ENCODE measurements at regions not wholly inside any gene's neighbourhood (a gene's known extent, or its start where the extent isn't known, plus 50 kb on each side); places are given as distances from the start of the nearest gene placed in this dataset.

DNA sequence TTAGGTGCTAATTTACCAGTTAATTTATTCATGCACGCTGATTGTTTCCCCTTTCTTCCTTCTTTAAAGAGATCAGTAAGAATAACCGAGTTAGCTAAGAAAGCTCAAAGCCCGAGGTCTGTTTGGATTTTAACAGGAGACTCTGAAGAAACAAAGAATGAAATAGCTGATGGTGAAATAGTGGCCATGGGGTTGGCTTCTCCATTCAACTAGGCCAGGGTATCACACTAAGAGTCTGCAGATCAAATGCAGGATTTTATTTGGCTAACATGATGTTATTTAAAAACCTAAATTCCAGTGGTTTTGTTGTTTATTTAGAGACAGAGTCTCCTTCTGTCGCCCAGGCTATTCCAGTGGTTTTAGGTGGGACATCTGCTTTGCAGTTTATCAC is 65.2 kb upstream of the SYPL1 start:
- intact Hi-C loops (cut with micrococcal nuclease): loop anchor here (2.0 to 5.0 kb wide), 4 partner anchors 80 to 484 kb away; partner anchors contain the start of gene CCDC71L
- no peak for DNase-seq (ENCODE audit: low spot score)
- peaks cover 8% of the 10 kb centered on the region for H3K4me1 Mint-ChIP-seq (ENCODE audit: low read depth)
- no peaks in the 10 kb centered on the region for H3K36me3 Mint-ChIP-seq (ENCODE audit: low read depth)
- H3K27me3 Mint-ChIP-seq (ENCODE audit: low read depth): peaks cover 21% of the 10 kb centered on the region
- H3K27ac Mint-ChIP-seq: no peak overlapping the region
- no peaks in the 10 kb centered on the region for H3K9me3 Mint-ChIP-seq
- H3K4me3 Mint-ChIP-seq (ENCODE audit: low read depth): no peak overlapping the region

DNA sequence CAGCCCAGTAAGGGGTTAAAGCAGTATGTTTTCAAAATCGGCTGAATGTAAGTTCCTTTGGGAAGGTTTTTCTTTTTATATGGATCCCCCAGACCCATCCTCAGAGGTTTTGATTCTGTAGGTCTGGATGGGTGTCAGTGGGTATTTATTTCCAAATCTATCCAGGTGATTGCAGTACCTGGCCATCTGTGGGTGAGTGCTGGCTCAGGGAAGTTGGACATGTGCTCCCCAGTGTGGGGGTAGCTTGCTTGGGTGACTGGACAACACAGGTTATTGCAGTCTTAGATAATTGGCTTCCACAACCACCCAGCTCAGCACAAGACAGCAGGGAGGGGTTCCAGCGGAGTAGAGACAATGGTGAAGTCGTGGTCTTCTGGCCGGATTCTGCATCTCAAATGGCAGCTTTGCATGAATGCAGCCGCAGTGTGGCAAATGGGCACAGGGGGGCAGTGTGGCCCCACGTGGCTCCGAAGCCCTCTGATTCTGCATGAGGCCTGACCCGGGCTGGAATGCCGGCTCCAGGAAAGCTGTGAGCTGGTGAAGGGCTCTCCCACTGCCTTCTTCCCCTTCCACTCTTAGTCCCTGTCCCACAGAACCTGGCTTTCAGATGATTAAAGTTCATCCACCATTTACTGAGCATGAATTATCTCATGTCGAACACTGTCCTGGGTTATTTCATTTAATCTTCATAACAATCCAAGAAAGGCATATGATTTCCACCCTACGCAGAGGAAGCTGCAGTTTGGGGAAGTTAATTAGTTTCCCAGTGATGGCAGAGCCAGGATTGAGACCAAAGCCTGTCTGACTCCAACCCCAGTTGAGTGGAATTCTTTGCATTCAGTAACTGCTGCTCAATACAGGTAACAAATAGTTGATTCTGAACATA is 64.5 kb upstream of the SYPL1 start:
- intact Hi-C loops (cut with micrococcal nuclease): loop anchor here (1.0 to 5.0 kb wide), 6 partner anchors 81 to 560 kb away; partner anchors contain the start of gene CCDC71L
- Mint-ChIP-seq H3K4me1 (ENCODE audit: low read depth) (peaks cover 5% of the 10 kb centered on the region), H3K4me3 (ENCODE audit: low read depth) (no peak overlapping the region), H3K27me3 (ENCODE audit: low read depth) (peaks cover 21% of the 10 kb centered on the region), H3K27ac (no peak overlapping the region), H3K36me3 (ENCODE audit: low read depth) (no peaks in the 10 kb centered on the region), H3K9me3 (no peaks in the 10 kb centered on the region)
- peak; percentile 56 for DNase-seq (ENCODE audit: low spot score)

DNA sequence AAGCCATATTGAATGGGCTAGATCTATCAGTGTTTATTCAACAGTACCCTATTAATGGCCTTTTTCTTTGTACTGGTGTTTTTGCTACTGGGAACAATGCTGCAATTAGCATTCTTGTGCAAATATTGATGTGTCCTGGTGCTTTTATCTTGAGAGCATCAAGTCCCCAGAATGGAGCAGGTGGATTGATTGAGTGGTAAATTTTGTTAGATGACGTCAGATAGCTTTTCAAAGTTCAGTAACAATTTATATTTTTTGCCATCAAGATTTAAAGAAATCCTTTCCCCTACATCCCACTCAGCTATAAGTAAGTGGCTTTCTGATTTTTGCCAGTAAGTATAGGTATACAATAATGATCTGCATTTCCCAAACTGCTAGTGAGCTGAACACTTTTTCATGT is 63.4 kb upstream of the SYPL1 start:
- intact Hi-C loops (cut with micrococcal nuclease): loop anchor here (5.0 kb wide), 2 partner anchors 82 to 192 kb away; no protein-coding TSS in a partner anchor
- Mint-ChIP-seq H3K4me3 (ENCODE audit: low read depth) (no peak overlapping the region), H3K36me3 (ENCODE audit: low read depth) (no peaks in the 10 kb centered on the region), H3K27ac (no peak overlapping the region), H3K4me1 (ENCODE audit: low read depth) (peaks cover 4% of the 10 kb centered on the region), H3K9me3 (no peaks in the 10 kb centered on the region), H3K27me3 (ENCODE audit: low read depth) (peaks cover 21% of the 10 kb centered on the region)
- DNase-seq (ENCODE audit: low spot score): no peak

DNA sequence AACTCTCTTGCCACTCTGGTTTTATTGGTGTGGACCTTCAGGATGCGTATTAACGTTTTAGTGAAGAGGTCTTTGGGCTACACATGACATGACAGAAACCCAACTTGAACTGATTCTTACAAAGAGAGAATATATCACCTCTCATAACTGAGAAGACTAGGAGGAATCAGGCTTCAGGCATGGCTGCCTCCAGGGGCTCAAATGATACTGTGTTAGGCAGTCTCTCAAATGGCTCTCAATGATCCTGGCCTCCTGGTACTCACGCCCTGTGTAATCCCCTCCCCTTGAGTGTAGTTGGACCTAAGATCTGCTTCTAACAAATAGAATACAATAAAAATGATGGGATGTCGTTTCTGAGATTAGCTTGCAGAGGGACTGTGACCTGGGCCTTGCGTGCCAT is 58.5 kb upstream of the SYPL1 start:
- intact Hi-C loops (cut with micrococcal nuclease): no loop called here
- Mint-ChIP-seq H3K4me1 (ENCODE audit: low read depth) (peaks cover 3% of the 10 kb centered on the region), H3K27ac (no peak overlapping the region), H3K36me3 (ENCODE audit: low read depth) (no peaks in the 10 kb centered on the region), H3K27me3 (ENCODE audit: low read depth) (peaks cover 22% of the 10 kb centered on the region), H3K9me3 (no peaks in the 10 kb centered on the region), H3K4me3 (ENCODE audit: low read depth) (no peak overlapping the region)
- no peak for DNase-seq (ENCODE audit: low spot score)

DNA sequence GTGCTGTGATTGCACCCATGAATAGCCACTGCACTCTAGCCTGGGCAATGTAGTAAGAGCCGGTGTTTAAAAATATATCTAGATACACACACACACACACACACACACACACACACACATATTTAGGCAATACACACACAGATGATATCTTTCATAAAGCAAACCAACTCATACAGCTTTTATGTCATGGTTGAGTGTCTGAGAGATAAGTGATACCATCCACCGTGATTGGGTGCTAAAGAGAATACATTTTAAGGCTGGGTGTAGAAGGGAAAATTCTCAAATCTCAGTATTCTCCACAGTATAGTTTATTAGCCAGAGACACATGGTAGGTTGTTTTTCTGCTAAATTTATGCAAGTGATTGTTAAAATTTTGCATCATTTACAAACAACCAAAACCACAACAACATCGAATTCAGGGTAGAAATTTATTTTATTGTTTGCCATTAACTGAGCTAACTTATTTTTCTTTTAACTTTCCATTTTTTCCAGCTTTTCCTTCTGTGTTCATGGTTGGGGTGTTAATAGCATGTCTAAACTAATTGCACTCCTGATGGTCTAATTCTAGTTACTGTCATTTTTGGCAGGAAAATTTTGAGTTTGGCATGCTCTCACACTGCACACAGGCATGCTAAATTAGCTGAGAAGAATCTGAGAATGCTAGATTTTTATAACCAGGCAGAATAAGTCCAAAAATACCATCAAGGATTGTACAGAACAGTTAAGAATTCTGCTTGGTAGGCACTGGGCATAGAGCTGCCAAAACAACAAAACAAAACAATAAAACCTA is 57.9 kb upstream of the SYPL1 start:
- Mint-ChIP-seq H3K27me3 (ENCODE audit: low read depth) (peaks cover 20% of the 10 kb centered on the region), H3K4me3 (ENCODE audit: low read depth) (no peak overlapping the region), H3K4me1 (ENCODE audit: low read depth) (peaks cover 3% of the 10 kb centered on the region), H3K36me3 (ENCODE audit: low read depth) (no peaks in the 10 kb centered on the region), H3K27ac (no peak overlapping the region), H3K9me3 (no peaks in the 10 kb centered on the region)
- intact Hi-C loops (cut with micrococcal nuclease): no loop called here
- DNase-seq (ENCODE audit: low spot score): no peak

DNA sequence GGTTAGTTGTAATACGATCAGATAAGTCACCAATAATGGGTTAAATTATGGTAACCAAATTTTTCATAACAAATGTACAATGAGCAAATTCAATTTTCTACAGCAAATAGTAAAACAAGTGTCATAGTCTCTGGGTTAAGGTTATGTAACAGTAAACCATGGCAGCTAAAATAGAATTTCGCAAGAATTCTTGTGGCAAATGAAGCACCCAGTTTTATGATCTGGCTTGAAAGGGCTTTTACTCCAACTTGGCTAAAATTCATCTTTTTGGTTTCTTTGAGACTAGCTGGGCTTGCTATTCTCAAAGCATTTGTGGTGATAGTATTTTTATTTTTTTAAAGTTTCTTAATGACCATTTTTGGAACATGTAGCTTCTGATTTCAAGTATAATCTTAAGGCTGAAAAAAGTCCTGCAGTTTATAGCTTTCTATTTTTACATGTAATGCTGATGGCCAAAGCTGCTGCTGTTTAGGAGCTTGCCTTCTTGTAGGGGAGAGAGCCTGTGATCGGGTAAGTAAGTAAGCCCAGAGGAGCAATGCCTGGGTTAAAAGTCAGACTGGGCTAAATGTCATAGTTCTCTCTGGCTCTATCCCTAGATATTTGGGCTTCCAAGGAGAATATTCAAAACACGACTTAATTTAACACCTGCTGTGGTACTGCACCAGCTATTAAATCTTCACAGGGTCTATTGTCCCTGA is 55.5 kb upstream of the SYPL1 start:
- DNase-seq (ENCODE audit: low spot score): no peak
- no peak overlapping the region for H3K27ac Mint-ChIP-seq
- peaks cover 3% of the 10 kb centered on the region for H3K4me1 Mint-ChIP-seq (ENCODE audit: low read depth)
- no peak overlapping the region for H3K4me3 Mint-ChIP-seq (ENCODE audit: low read depth)
- peaks cover 25% of the 10 kb centered on the region for H3K27me3 Mint-ChIP-seq (ENCODE audit: low read depth)
- peaks cover 12% of the 10 kb centered on the region for H3K9me3 Mint-ChIP-seq
- no peaks in the 10 kb centered on the region for H3K36me3 Mint-ChIP-seq (ENCODE audit: low read depth)
- intact Hi-C loops (cut with micrococcal nuclease): no loop called here

DNA sequence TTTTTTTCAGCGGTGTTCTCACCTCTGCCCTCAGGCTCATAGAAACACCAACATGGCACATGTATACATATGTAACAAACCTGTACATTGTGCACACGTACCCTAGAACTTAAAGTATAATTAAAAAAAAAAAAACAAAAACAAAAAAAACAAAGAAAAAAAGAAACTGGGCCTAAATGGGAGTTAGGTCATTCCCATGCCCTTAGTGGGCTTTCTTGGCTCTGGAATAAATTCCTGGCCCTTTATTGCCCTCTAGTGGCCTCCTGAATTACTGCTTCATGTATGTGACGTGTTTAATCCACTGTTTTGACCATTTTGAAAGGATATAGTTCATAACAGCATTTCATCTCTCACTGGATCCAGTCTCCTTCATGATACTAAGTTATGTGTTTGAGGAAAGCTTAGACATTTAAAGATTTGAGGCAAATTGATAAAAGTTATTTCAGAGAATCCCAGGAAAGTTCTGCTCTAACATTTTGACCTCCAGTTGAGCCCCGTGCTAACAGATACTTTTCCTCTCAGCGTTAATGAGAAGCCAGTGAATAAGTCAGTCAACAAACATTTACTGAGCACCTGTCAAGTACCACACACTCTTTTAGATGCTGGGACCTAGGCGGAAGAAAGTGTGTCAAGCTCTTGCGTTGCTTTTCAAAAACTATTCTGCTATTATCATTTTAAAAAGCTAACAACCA is 54.7 kb upstream of the SYPL1 start:
- Mint-ChIP-seq H3K9me3 (peaks cover 12% of the 10 kb centered on the region), H3K36me3 (ENCODE audit: low read depth) (no peaks in the 10 kb centered on the region), H3K4me1 (ENCODE audit: low read depth) (peaks cover 3% of the 10 kb centered on the region), H3K4me3 (ENCODE audit: low read depth) (no peak overlapping the region), H3K27me3 (ENCODE audit: low read depth) (peaks cover 25% of the 10 kb centered on the region), H3K27ac (no peak overlapping the region)
- DNase-seq (ENCODE audit: low spot score): no peak
- intact Hi-C loops (cut with micrococcal nuclease): no loop called here

DNA sequence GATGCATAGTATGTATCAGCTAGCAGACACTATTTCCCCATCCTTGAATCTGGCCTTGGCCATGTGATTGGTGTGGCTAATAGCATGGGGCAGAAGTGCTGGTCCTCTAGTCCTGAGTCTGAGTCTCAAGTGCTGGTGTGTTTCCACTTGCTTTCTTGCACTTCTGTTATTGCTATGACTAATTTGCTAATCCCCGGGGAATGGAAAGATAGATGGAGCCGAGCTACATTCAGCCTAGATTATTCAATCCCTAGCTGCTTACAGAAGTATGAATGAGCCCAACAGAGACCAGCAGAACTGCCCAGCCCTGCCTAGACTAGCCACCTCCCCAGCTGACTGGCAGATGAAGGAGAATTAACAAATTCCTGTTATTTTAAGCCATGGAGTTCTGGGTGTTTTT is 53.2 kb upstream of the SYPL1 start:
- Mint-ChIP-seq H3K9me3 (peaks cover 12% of the 10 kb centered on the region), H3K4me1 (ENCODE audit: low read depth) (peaks cover 3% of the 10 kb centered on the region), H3K27ac (no peak overlapping the region), H3K4me3 (ENCODE audit: low read depth) (no peak overlapping the region), H3K27me3 (ENCODE audit: low read depth) (peaks cover 35% of the 10 kb centered on the region), H3K36me3 (ENCODE audit: low read depth) (no peaks in the 10 kb centered on the region)
- no peak for DNase-seq (ENCODE audit: low spot score)
- intact Hi-C loops (cut with micrococcal nuclease): no loop called here

DNA sequence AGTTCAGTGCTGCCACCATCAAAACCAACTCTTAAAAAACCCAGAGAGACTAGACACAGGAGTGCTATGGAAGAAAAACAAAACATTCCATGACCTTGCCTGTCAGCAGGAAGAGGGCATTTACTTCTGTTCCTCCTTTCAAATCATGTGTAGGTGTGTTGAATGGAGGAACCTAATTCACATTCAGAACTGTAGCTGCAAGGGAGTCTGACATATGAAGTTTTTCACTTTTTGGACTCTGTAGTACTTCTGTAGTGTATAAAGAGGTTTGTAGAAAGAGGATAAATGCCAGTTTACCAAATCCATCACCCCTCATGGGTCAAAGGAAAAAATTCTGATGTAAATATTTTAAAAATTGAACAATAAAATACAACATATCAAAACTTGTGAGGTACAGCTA is 51.1 kb upstream of the SYPL1 start:
- intact Hi-C loops (cut with micrococcal nuclease): no loop called here
- Mint-ChIP-seq H3K4me1 (ENCODE audit: low read depth) (peaks cover 3% of the 10 kb centered on the region), H3K27ac (no peak overlapping the region), H3K36me3 (ENCODE audit: low read depth) (no peaks in the 10 kb centered on the region), H3K27me3 (ENCODE audit: low read depth) (peaks cover 52% of the 10 kb centered on the region), H3K9me3 (peaks cover 12% of the 10 kb centered on the region), H3K4me3 (ENCODE audit: low read depth) (no peak overlapping the region)
- DNase-seq (ENCODE audit: low spot score): no peak

All from activated T-helper 2 cell treated with anti-CD3 and anti-CD28 coated beads, Interferon-gamma antibody, Interleukin-2, Interleukin-4, amounts not matched to agents 10 μg/mL and 5 μg/mL and 100 μg/mL, durations not matched to agents 14 hours and 24 hours and 36 hours (primary cell).